ENCODE measurements at regions not wholly inside any gene's neighbourhood (a gene's known extent, or its start where the extent isn't known, plus 50 kb on each side); places are given as distances from the start of the nearest gene placed in this dataset.

GRCh38 chr14:101331661-101332169 is 229.6 kb upstream of the DIO3 start:
- TF ChIP-seq POLR2A (IDR thresholded peaks at IDR 0.05; ENCODE audit: low read length) (no peak), GATA1 (IDR thresholded peaks at IDR 0.05; ENCODE audit: low read depth, low read length) (no peak)
